Thoracic aorta (tissue), 2 donors: ENCODE measurements at regions not wholly inside any gene's neighbourhood (a gene's known extent, or its start where the extent isn't known, plus 50 kb on each side); places are given as distances from the start of the nearest gene placed in this dataset.

ENCODE experiments used
- ATAC-seq: fragments of 150-250 bp; one replicate; pipeline ENCODE4 v1.8.0; 2017; ENCODE audit warnings: low read depth; ENCODE audit not compliant: insufficient number of reproducible peaks, low FRiP score
- DNase-seq: peaks from one replicate; pipeline ENCODE4 v3.0.0-alpha.2; 2020; ENCODE audit warnings: low spot score
- H3K27ac ChIP-seq, 2 donors: fragments of 200-600 bp; sonication (generic); 1 replicate in 1 of 2; 2 replicates in 1 of 2; pipeline ENCODE4 v1.5.1; 2016; ENCODE audit warnings: mild to moderate bottlenecking in 2 of 2, moderate library complexity in 2 of 2
- H3K27me3 ChIP-seq: fragments of 200-600 bp; sonication (generic); replicated peaks from 2 replicates; pipeline ENCODE4 v1.6.0; 2016; ENCODE audit warnings: mild to moderate bottlenecking; ENCODE audit not compliant: insufficient read depth
- H3K36me3 ChIP-seq: fragments of 200-600 bp; sonication (generic); one replicate; pipeline ENCODE4 v1.5.1; 2016
- H3K4me1 ChIP-seq, 2 donors: fragments of 200-600 bp; sonication (generic); 1 replicate in 1 of 2; 2 replicates in 1 of 2; pipeline versions ENCODE4 v1.5.1 to v1.6.0; 2016; ENCODE audit warnings: low read depth in 2 of 2, mild to moderate bottlenecking in 1 of 2; ENCODE audit not compliant: control insufficient read depth in 1 of 2
- H3K4me3 ChIP-seq: fragments of 200-600 bp; sonication (generic); 2 replicates; pipeline ENCODE4 v1.5.1; 2016; ENCODE audit warnings: mild to moderate bottlenecking
- H3K9me3 ChIP-seq: fragments of 200-600 bp; sonication (generic); 2 replicates; pipeline ENCODE4 v1.5.1; 2016
- TF ChIP-seq, protein P1 (sequence below): fragments of 200-600 bp; sonication (generic); IDR thresholded peaks from one replicate; pipeline ENCODE4 v1.5.1; 2019; ENCODE audit warnings: antibody characterized with exemption

- DNase-seq = no peak
- TF ChIP-seq, protein P1, sequence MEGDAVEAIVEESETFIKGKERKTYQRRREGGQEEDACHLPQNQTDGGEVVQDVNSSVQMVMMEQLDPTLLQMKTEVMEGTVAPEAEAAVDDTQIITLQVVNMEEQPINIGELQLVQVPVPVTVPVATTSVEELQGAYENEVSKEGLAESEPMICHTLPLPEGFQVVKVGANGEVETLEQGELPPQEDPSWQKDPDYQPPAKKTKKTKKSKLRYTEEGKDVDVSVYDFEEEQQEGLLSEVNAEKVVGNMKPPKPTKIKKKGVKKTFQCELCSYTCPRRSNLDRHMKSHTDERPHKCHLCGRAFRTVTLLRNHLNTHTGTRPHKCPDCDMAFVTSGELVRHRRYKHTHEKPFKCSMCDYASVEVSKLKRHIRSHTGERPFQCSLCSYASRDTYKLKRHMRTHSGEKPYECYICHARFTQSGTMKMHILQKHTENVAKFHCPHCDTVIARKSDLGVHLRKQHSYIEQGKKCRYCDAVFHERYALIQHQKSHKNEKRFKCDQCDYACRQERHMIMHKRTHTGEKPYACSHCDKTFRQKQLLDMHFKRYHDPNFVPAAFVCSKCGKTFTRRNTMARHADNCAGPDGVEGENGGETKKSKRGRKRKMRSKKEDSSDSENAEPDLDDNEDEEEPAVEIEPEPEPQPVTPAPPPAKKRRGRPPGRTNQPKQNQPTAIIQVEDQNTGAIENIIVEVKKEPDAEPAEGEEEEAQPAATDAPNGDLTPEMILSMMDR = no peak
- Histone ChIP-seq H3K4me3 (no peak overlapping the region), H3K4me1 (no peaks in the 10 kb centered on the region), H3K27me3 (no peaks in the 10 kb centered on the region), H3K36me3 (no peaks in the 10 kb centered on the region), H3K27ac (no peak overlapping the region), H3K9me3 (no peaks in the 10 kb centered on the region)
- ATAC-seq = no peak
Measured at GRCh38 chr9:3664044-3664443, 138.2 kb upstream of the RFX3 start.

- TF ChIP-seq, protein P1 = no peak
- Histone ChIP-seq H3K27ac (no peak overlapping the region), H3K36me3 (no peaks in the 10 kb centered on the region), H3K4me3 (no peak overlapping the region), H3K27me3 (no peaks in the 10 kb centered on the region), H3K4me1 (no peaks in the 10 kb centered on the region), H3K9me3 (no peaks in the 10 kb centered on the region)
- DNase-seq (no peak), ATAC-seq (no peak)
Measured at GRCh38 chr9:3662671-3663070, 136.9 kb upstream of the RFX3 start.

- H3K36me3 ChIP-seq = no peaks in the 10 kb centered on the region
- ATAC-seq (no peak), DNase-seq (no peak)
- H3K4me1 ChIP-seq = no peaks in the 10 kb centered on the region
- no peaks in the 10 kb centered on the region for H3K27me3 ChIP-seq
- H3K4me3 ChIP-seq = no peak overlapping the region
- no peak overlapping the region for H3K27ac ChIP-seq
- TF ChIP-seq, protein P1 = no peak
- no peaks in the 10 kb centered on the region for H3K9me3 ChIP-seq
Measured at GRCh38 chr9:3660936-3661335, 135.1 kb upstream of the RFX3 start.

- DNase-seq = no peak
- H3K27ac ChIP-seq = no peak overlapping the region
- no peak for ATAC-seq
- no peaks in the 10 kb centered on the region for H3K36me3 ChIP-seq
- H3K27me3 ChIP-seq = no peaks in the 10 kb centered on the region
- TF ChIP-seq, protein P1 = no peak
- H3K9me3 ChIP-seq = no peaks in the 10 kb centered on the region
- no peaks in the 10 kb centered on the region for H3K4me1 ChIP-seq
- no peak overlapping the region for H3K4me3 ChIP-seq
Measured at GRCh38 chr9:3659647-3660046, 133.8 kb upstream of the RFX3 start.

GRCh38 chr9:3658964-3659363, 133.2 kb upstream of the RFX3 start:
- Histone ChIP-seq H3K27ac (no peak overlapping the region), H3K36me3 (no peaks in the 10 kb centered on the region), H3K9me3 (no peaks in the 10 kb centered on the region), H3K4me1 (no peaks in the 10 kb centered on the region), H3K4me3 (no peak overlapping the region), H3K27me3 (no peaks in the 10 kb centered on the region)
- ATAC-seq (no peak), DNase-seq (no peak)
- TF ChIP-seq, protein P1 = no peak
